ENCODE measurements at regions not wholly inside any gene's neighbourhood (a gene's known extent, or its start where the extent isn't known, plus 50 kb on each side); places are given as distances from the start of the nearest gene placed in this dataset.
"Not testable (repeated sequence)": the region's sequence is repeated elsewhere in the genome, so short reads cannot be mapped to it uniquely, and the experiment has no call there.

- in situ Hi-C loops (cut with HindIII; ENCODE audit: low pct_ligation_motif_present, low sequenced_read_pairs), result no loop called here
- Histone ChIP-seq H3K36me3 (replicated peaks) (no peaks in the 10 kb centered on the region), H3K27ac (no peak overlapping the region), H3K27me3 (replicated peaks) (no peaks in the 10 kb centered on the region), H3K4me3 (ENCODE audit: low read depth, low read length) (no peak overlapping the region)
- DNase-seq, result no peak
- no peak for TF ChIP-seq CTCF (IDR thresholded peaks at IDR 0.05; ENCODE audit: low read depth, low read length, missing control alignments)
Measured at GRCh38 chrX:43423876-43424275, 232.2 kb upstream of the MAOA start.

- no peak for TF ChIP-seq CTCF (IDR thresholded peaks at IDR 0.05; ENCODE audit: low read depth, low read length, missing control alignments)
- H3K36me3 ChIP-seq (replicated peaks), result no peaks in the 10 kb centered on the region
- no peak overlapping the region for H3K4me3 ChIP-seq (ENCODE audit: low read depth, low read length)
- H3K27ac ChIP-seq, result no peak overlapping the region
- DNase-seq, result no peak
- in situ Hi-C loops (cut with HindIII; ENCODE audit: low pct_ligation_motif_present, low sequenced_read_pairs), result no loop called here
- no peaks in the 10 kb centered on the region for H3K27me3 ChIP-seq (replicated peaks)
Measured at GRCh38 chrX:43436517-43436916, 219.6 kb upstream of the MAOA start.

GRCh38 chrX:43446752-43447151 lies 209.3 kb upstream of the MAOA start:
- Histone ChIP-seq H3K4me3 (ENCODE audit: low read depth, low read length) (no peak overlapping the region), H3K27me3 (replicated peaks) (no peaks in the 10 kb centered on the region), H3K27ac (no peak overlapping the region), H3K36me3 (replicated peaks) (no peaks in the 10 kb centered on the region)
- no peak for TF ChIP-seq CTCF (IDR thresholded peaks at IDR 0.05; ENCODE audit: low read depth, low read length, missing control alignments)
- no peak for DNase-seq
- in situ Hi-C loops (cut with HindIII; ENCODE audit: low pct_ligation_motif_present, low sequenced_read_pairs), result no loop called here

- no peak for TF ChIP-seq CTCF (IDR thresholded peaks at IDR 0.05; ENCODE audit: low read depth, low read length, missing control alignments)
- Histone ChIP-seq H3K36me3 (replicated peaks) (no peaks in the 10 kb centered on the region), H3K27me3 (replicated peaks) (no peaks in the 10 kb centered on the region), H3K4me3 (ENCODE audit: low read depth, low read length) (no peak overlapping the region), H3K27ac (no peak overlapping the region)
- no peak for DNase-seq
- in situ Hi-C loops (cut with HindIII; ENCODE audit: low pct_ligation_motif_present, low sequenced_read_pairs), result no loop called here
Measured at GRCh38 chrX:43448688-43449087, 207.4 kb upstream of the MAOA start.

- no peak for DNase-seq
- H3K27me3 ChIP-seq (replicated peaks), result no peaks in the 10 kb centered on the region
- TF ChIP-seq CTCF (IDR thresholded peaks at IDR 0.05; ENCODE audit: low read depth, low read length, missing control alignments), result no peak
- H3K27ac ChIP-seq, result no peak overlapping the region
- H3K4me3 ChIP-seq (ENCODE audit: low read depth, low read length), result no peak overlapping the region
- in situ Hi-C loops (cut with HindIII; ENCODE audit: low pct_ligation_motif_present, low sequenced_read_pairs), result no loop called here
- no peaks in the 10 kb centered on the region for H3K36me3 ChIP-seq (replicated peaks)
Measured at GRCh38 chrX:43450355-43450754, 205.7 kb upstream of the MAOA start.

GRCh38 chrX:43451976-43452686 lies 204.0 kb upstream of the MAOA start:
- H3K27me3 ChIP-seq (replicated peaks); H3K36me3 ChIP-seq (replicated peaks); H3K4me3 ChIP-seq (ENCODE audit: low read depth, low read length); in situ Hi-C loops (cut with HindIII; ENCODE audit: low pct_ligation_motif_present, low sequenced_read_pairs); H3K27ac ChIP-seq; DNase-seq: not testable (repeated sequence)
